ENCODE measurements at regions not wholly inside any gene's neighbourhood (a gene's known extent, or its start where the extent isn't known, plus 50 kb on each side); places are given as distances from the start of the nearest gene placed in this dataset.

GRCh38 chr16:80063031-80063712 is 462.6 kb upstream of the MAF start:
- Histone ChIP-seq H3K4me3 (ENCODE audit: low read depth, low read length) (no peak overlapping the region), H3K36me3 (ENCODE audit: control insufficient read depth, insufficient read depth, low read length) (no peaks in the 10 kb centered on the region), H3K27me3 (ENCODE audit: control insufficient read depth, insufficient read depth, low read length) (peaks cover 3% of the 10 kb centered on the region; the same call in 1 of the 2 replicates)
- DNase-seq (ENCODE audit: low read depth): no peak
- ChIA-PET POLR2A (no interaction called here), CTCF (no interaction called here)
- TF ChIP-seq, protein P1, sequence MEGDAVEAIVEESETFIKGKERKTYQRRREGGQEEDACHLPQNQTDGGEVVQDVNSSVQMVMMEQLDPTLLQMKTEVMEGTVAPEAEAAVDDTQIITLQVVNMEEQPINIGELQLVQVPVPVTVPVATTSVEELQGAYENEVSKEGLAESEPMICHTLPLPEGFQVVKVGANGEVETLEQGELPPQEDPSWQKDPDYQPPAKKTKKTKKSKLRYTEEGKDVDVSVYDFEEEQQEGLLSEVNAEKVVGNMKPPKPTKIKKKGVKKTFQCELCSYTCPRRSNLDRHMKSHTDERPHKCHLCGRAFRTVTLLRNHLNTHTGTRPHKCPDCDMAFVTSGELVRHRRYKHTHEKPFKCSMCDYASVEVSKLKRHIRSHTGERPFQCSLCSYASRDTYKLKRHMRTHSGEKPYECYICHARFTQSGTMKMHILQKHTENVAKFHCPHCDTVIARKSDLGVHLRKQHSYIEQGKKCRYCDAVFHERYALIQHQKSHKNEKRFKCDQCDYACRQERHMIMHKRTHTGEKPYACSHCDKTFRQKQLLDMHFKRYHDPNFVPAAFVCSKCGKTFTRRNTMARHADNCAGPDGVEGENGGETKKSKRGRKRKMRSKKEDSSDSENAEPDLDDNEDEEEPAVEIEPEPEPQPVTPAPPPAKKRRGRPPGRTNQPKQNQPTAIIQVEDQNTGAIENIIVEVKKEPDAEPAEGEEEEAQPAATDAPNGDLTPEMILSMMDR (IDR thresholded peaks at IDR 0.05; ENCODE audit: insufficient read depth, low read depth, low read length): no peak

DNA sequence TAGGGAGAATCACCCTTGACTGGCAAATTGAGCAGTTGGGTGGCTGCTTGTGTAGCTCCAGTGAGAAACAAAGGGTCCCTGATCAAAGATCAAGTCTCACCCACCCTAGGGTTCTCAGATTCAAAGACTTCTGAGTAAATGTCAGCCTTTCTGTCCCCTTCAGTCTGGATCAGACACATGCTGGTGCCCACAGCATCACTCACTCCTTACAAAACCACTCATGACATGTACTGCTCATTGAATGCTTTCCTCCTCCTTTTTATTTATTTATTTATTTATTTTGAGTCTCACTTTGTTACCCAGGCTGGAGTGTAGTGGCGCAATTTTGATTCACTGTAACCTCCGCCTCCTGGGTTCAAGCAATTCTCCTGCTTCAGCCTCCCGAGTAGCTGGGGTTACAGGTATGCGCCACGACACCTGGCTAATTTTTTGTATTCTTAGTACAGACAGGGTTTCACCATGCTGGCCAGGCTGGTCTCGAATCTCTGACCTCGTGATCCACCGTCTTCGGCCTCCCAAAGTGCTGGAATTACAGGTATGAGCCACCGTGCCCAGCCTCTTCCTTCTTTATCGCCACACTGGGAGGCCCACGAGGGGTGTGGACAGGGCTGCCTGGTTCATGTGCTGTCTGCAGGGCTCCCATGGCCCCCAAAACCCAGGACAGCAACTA is 462.0 kb upstream of the MAF start:
- ChIA-PET CTCF (no interaction called here), POLR2A (no interaction called here)
- no peak overlapping the region for H3K4me3 ChIP-seq (ENCODE audit: low read depth, low read length)
- H3K36me3 ChIP-seq (ENCODE audit: control insufficient read depth, insufficient read depth, low read length): no peaks in the 10 kb centered on the region
- DNase-seq (ENCODE audit: low read depth): no peak
- TF ChIP-seq, protein P1 (IDR thresholded peaks at IDR 0.05; ENCODE audit: insufficient read depth, low read depth, low read length): no peak
- peaks cover 3% of the 10 kb centered on the region for H3K27me3 ChIP-seq (ENCODE audit: control insufficient read depth, insufficient read depth, low read length)

DNA sequence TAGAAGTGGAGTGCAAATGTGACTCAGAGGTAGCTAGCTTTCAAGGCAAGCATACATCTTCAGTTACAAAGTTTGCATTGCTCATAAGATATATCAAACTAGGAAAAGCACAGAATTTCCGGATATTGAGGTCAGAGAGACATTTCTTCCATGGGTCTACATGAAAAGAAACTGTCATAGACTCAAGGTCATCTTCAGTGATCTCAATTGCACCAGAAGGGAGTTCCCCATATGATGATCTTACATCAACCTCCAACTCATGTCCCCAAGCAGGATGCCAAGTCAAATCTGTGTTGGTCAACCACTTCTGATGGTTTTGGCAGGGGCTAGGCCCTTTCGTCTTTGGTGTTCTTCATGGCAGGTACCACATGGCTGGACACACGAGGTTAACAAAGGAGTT is 459.9 kb upstream of the MAF start:
- POLR2A ChIA-PET: no interaction called here
- no peak overlapping the region for H3K4me3 ChIP-seq (ENCODE audit: low read depth, low read length)
- CTCF ChIA-PET: no interaction called here
- TF ChIP-seq, protein P1 (IDR thresholded peaks at IDR 0.05; ENCODE audit: insufficient read depth, low read depth, low read length): no peak
- no peaks in the 10 kb centered on the region for H3K36me3 ChIP-seq (ENCODE audit: control insufficient read depth, insufficient read depth, low read length)
- peaks cover 3% of the 10 kb centered on the region for H3K27me3 ChIP-seq (ENCODE audit: control insufficient read depth, insufficient read depth, low read length)
- DNase-seq (ENCODE audit: low read depth): no peak

- ChIA-PET CTCF (no interaction called here), POLR2A (no interaction called here)
- no peak for DNase-seq (ENCODE audit: low read depth)
- Histone ChIP-seq H3K27me3 (ENCODE audit: control insufficient read depth, insufficient read depth, low read length) (peaks cover 3% of the 10 kb centered on the region), H3K36me3 (ENCODE audit: control insufficient read depth, insufficient read depth, low read length) (no peaks in the 10 kb centered on the region), H3K4me3 (ENCODE audit: low read depth, low read length) (no peak overlapping the region)
- TF ChIP-seq, protein P1 (IDR thresholded peaks at IDR 0.05; ENCODE audit: insufficient read depth, low read depth, low read length): no peak
These were observed 459.3 kb upstream of the MAF start for GRCh38 chr16:80059836-80060235.

GRCh38 chr16:80058214-80058613 is 457.7 kb upstream of the MAF start:
- peaks cover 3% of the 10 kb centered on the region for H3K27me3 ChIP-seq (ENCODE audit: control insufficient read depth, insufficient read depth, low read length)
- POLR2A ChIA-PET: no interaction called here
- no peaks in the 10 kb centered on the region for H3K36me3 ChIP-seq (ENCODE audit: control insufficient read depth, insufficient read depth, low read length)
- CTCF ChIA-PET: no interaction called here
- TF ChIP-seq, protein P1 (IDR thresholded peaks at IDR 0.05; ENCODE audit: insufficient read depth, low read depth, low read length): no peak
- no peak for DNase-seq (ENCODE audit: low read depth)
- no peak overlapping the region for H3K4me3 ChIP-seq (ENCODE audit: low read depth, low read length)

All from BJ (cell line).